HG03064 (cell line): ENCODE measurements at regions not wholly inside any gene's neighbourhood (a gene's known extent, or its start where the extent isn't known, plus 50 kb on each side); places are given as distances from the start of the nearest gene placed in this dataset.
"Not testable (repeated sequence)": the region's sequence is repeated elsewhere in the genome, so short reads cannot be mapped to it uniquely, and the experiment has no call there.

Source experiments
- ATAC-seq: cut with Tn5 transposase; IDR thresholded peaks from one replicate; pipeline ENCODE4 v1.9.1; 2021; ENCODE audit warnings: low read depth; ENCODE audit not compliant: unreplicated experiment

GRCh38 chr9:73444821-73445220 lies 293.2 kb downstream of the ANXA1 start:
- no peak for ATAC-seq

GRCh38 chr9:73445384-73445783 lies 293.7 kb downstream of the ANXA1 start:
- ATAC-seq = not testable (repeated sequence)

- no peak for ATAC-seq
These were observed 294.6 kb downstream of the ANXA1 start for GRCh38 chr9:73446306-73446705.

- ATAC-seq = no peak
These were observed 299.3 kb downstream of the ANXA1 start for GRCh38 chr9:73451003-73451402.

- no peak for ATAC-seq
These were observed 308.2 kb downstream of the ANXA1 start for GRCh38 chr9:73459817-73460216.

- ATAC-seq = no peak
These were observed 317.1 kb downstream of the ANXA1 start for GRCh38 chr9:73468716-73469115.

GRCh38 chr9:73470766-73471165 lies 319.1 kb downstream of the ANXA1 start:
- ATAC-seq = no peak

GRCh38 chr9:73474002-73474600 lies 322.4 kb downstream of the ANXA1 start:
- ATAC-seq = no peak

GRCh38 chr9:73474625-73475024 lies 323.0 kb downstream of the ANXA1 start:
- no peak for ATAC-seq

- no peak for ATAC-seq
These were observed 343.2 kb downstream of the ANXA1 start for GRCh38 chr9:73494894-73495293.

- no peak for ATAC-seq
These were observed 346.1 kb downstream of the ANXA1 start for GRCh38 chr9:73497796-73498195.

GRCh38 chr9:73515216-73515615 lies 363.6 kb downstream of the ANXA1 start:
- no peak for ATAC-seq

GRCh38 chr9:73523391-73523790 lies 371.7 kb downstream of the ANXA1 start:
- ATAC-seq = no peak

GRCh38 chr9:73525350-73525749 lies 373.7 kb downstream of the ANXA1 start:
- no peak for ATAC-seq

- ATAC-seq = no peak
These were observed 375.9 kb downstream of the ANXA1 start for GRCh38 chr9:73527521-73527920.

GRCh38 chr9:73528926-73529325 lies 377.3 kb downstream of the ANXA1 start:
- ATAC-seq = no peak

- no peak for ATAC-seq
These were observed 378.0 kb downstream of the ANXA1 start for GRCh38 chr9:73529666-73530065.

- no peak for ATAC-seq
These were observed 379.4 kb downstream of the ANXA1 start for GRCh38 chr9:73531051-73531532.

GRCh38 chr9:73531658-73532057 lies 380.0 kb downstream of the ANXA1 start:
- ATAC-seq = peak; percentile 83

GRCh38 chr9:73532985-73533384 lies 381.3 kb downstream of the ANXA1 start:
- no peak for ATAC-seq

GRCh38 chr9:73536403-73536802 lies 384.7 kb downstream of the ANXA1 start:
- no peak for ATAC-seq

GRCh38 chr9:73537561-73537960 lies 385.9 kb downstream of the ANXA1 start:
- ATAC-seq = no peak

- ATAC-seq = no peak
These were observed 388.3 kb downstream of the ANXA1 start for GRCh38 chr9:73539881-73540390.
